NT2/D1 (cell line): ENCODE measurements at regions not wholly inside any gene's neighbourhood (a gene's known extent, or its start where the extent isn't known, plus 50 kb on each side); places are given as distances from the start of the nearest gene placed in this dataset.

ENCODE experiments used
- SUZ12 ChIP-seq: IDR thresholded peaks from 2 replicates; pipeline ENCODE4 v1.6.1; 2011; ENCODE audit not compliant: insufficient read length, insufficient read depth; ENCODE audit errors: extremely low read depth
- YY1 ChIP-seq: IDR thresholded peaks from 2 replicates; pipeline ENCODE4 v1.6.1; 2011; ENCODE audit not compliant: insufficient read length, insufficient read depth
- ZNF274 ChIP-seq: IDR thresholded peaks from 2 replicates; pipeline ENCODE4 v1.6.1; 2011; ENCODE audit warnings: mild to moderate bottlenecking, low read depth, low read length

- TF ChIP-seq ZNF274: no peak
- no peak for TF ChIP-seq YY1
- no peak for TF ChIP-seq SUZ12
Observed at GRCh38 chr20:19070681-19071445, 141.6 kb upstream of the SLC24A3 start.
